AG04450 (cell line): ENCODE measurements at regions not wholly inside any gene's neighbourhood (a gene's known extent, or its start where the extent isn't known, plus 50 kb on each side); places are given as distances from the start of the nearest gene placed in this dataset.

Experiments used
- CTCF ChIA-PET: fragments of 300-600, 350-600 bp; formaldehyde crosslinking; extraction: SDS; loops from one replicate; lab custom pipeline; 2022; ENCODE audit warnings: antibody characterized with exemption, inconsistent platforms; lab: Charles Lee
- POLR2A ChIA-PET: fragments of 350-600 bp; formaldehyde crosslinking; extraction: SDS; loops from one replicate; lab custom pipeline; 2021; ENCODE audit warnings: antibody characterized with exemption, inconsistent platforms; lab: Yijun Ruan, JAX
- DNase-seq: peaks from one replicate; pipeline ENCODE4 v3.0.0-alpha.2; 2011; ENCODE audit warnings: low read depth, low spot score
- H3K27ac ChIP-seq: one replicate; pipeline ENCODE4 v1.5.1; 2012; ENCODE audit warnings: low read depth, low read length, control low read depth
- H3K27me3 ChIP-seq: one replicate; pipeline ENCODE4 v1.6.0; 2012; ENCODE audit warnings: low read length; ENCODE audit not compliant: control insufficient read depth, insufficient read depth
- H3K4me3 ChIP-seq: 2 replicates; pipeline ENCODE4 v1.5.1; 2011; ENCODE audit warnings: mild to moderate bottlenecking, low read depth, low read length, control low read depth
- H3K9me3 ChIP-seq: 2 replicates; pipeline ENCODE4 v1.5.1; 2012; ENCODE audit warnings: low read length; ENCODE audit not compliant: control insufficient read depth, insufficient read depth
- CTCF ChIP-seq: IDR thresholded peaks from 2 replicates; pipeline ENCODE4 v1.5.1; 2011; ENCODE audit warnings: low read depth, low read length, control low read depth, inconsistent platforms

GRCh38 chr3:159604151-159604581 lies 384.5 kb upstream of the IL12A start:
- H3K27ac ChIP-seq, result no peak overlapping the region
- peaks cover 9% of the 10 kb centered on the region; the same call in 1 of the 2 replicates for H3K9me3 ChIP-seq
- no peak overlapping the region for H3K4me3 ChIP-seq
- no peak for DNase-seq
- CTCF ChIA-PET, result interaction anchor here (0.8 to 1.3 kb wide), 2 partner anchors 17 to 18 kb away, joined by 3 to 7 read pairs; no protein-coding TSS in a partner anchor
- TF ChIP-seq CTCF, result no peak
- POLR2A ChIA-PET, result no interaction called here
- peaks cover 2% of the 10 kb centered on the region for H3K27me3 ChIP-seq

GRCh38 chr3:159605101-159605500 lies 383.5 kb upstream of the IL12A start:
- Histone ChIP-seq H3K27ac (no peak overlapping the region), H3K4me3 (no peak overlapping the region), H3K9me3 (peaks cover 9% of the 10 kb centered on the region; the same call in 1 of the 2 replicates), H3K27me3 (no peaks in the 10 kb centered on the region)
- no peak for TF ChIP-seq CTCF
- POLR2A ChIA-PET, result no interaction called here
- DNase-seq, result no peak
- CTCF ChIA-PET, result interaction anchor here (1.3 kb wide), 1 partner anchor 18 kb away, joined by 7 read pairs; no protein-coding TSS in a partner anchor

GRCh38 chr3:159605776-159606175 lies 382.9 kb upstream of the IL12A start:
- CTCF ChIA-PET, result interaction anchor here (1.1 kb wide), 1 partner anchor 199 kb away, joined by 3 read pairs; no protein-coding TSS in a partner anchor
- POLR2A ChIA-PET, result no interaction called here

GRCh38 chr3:159607856-159608255 lies 380.8 kb upstream of the IL12A start:
- Histone ChIP-seq H3K27me3 (no peaks in the 10 kb centered on the region), H3K27ac (no peak overlapping the region), H3K9me3 (no peaks in the 10 kb centered on the region), H3K4me3 (no peak overlapping the region)
- no peak for DNase-seq
- CTCF ChIA-PET, result interaction anchor here (2.5 kb wide), 1 partner anchor 198 kb away, joined by 13 read pairs; no protein-coding TSS in a partner anchor
- POLR2A ChIA-PET, result interaction anchor here (0.6 kb wide), 1 partner anchor 321 kb away, joined by 6 read pairs; no protein-coding TSS in a partner anchor
- TF ChIP-seq CTCF, result no peak

More at GRCh38 chr3:159605776-159606175, 382.9 kb upstream of the IL12A start:
- Histone ChIP-seq H3K4me3 (no peak overlapping the region), H3K9me3 (peaks cover 9% of the 10 kb centered on the region; the same call in 1 of the 2 replicates), H3K27ac (no peak overlapping the region), H3K27me3 (no peaks in the 10 kb centered on the region)
- no peak for DNase-seq
- TF ChIP-seq CTCF, result no peak

- H3K27ac ChIP-seq, result no peak overlapping the region
- CTCF ChIA-PET, result interaction anchor here (2.5 kb wide), 1 partner anchor 197 kb away, joined by 13 read pairs; no protein-coding TSS in a partner anchor
These were observed 380.3 kb upstream of the IL12A start for GRCh38 chr3:159608311-159608710.

More at GRCh38 chr3:159608311-159608710, 380.3 kb upstream of the IL12A start:
- Histone ChIP-seq H3K4me3 (no peak overlapping the region), H3K9me3 (no peaks in the 10 kb centered on the region), H3K27me3 (no peaks in the 10 kb centered on the region)
- no peak for DNase-seq
- no peak for TF ChIP-seq CTCF
- POLR2A ChIA-PET, result interaction anchor here (0.6 kb wide), 1 partner anchor 321 kb away, joined by 6 read pairs; no protein-coding TSS in a partner anchor
